Peyer's patch (tissue), 4 donors: ENCODE measurements at regions not wholly inside any gene's neighbourhood (a gene's known extent, or its start where the extent isn't known, plus 50 kb on each side); places are given as distances from the start of the nearest gene placed in this dataset.

Experiments used
- DNase-seq, 3 donors: peaks; one replicate each; pipeline ENCODE4 v3.0.0-alpha.2; 2017 to 2019
- H3K27ac ChIP-seq, 4 donors: fragments of 200-600 bp; sonication (generic); one replicate each; pipeline ENCODE4 v1.5.1; 2016 to 2019
- H3K27me3 ChIP-seq, 2 donors: fragments of 200-600 bp; sonication (generic); one replicate each; pipeline ENCODE4 v1.5.1; 2019
- H3K36me3 ChIP-seq, 3 donors: fragments of 200-600 bp; sonication (generic); one replicate each; pipeline ENCODE4 v1.5.1; 2016 to 2019
- H3K4me1 ChIP-seq, 4 donors: fragments of 200-600 bp; sonication (generic); one replicate each; pipeline ENCODE4 v1.5.1; 2016 to 2019
- H3K4me3 ChIP-seq, 4 donors: fragments of 200-600 bp; sonication (generic); 1 replicate in 3 of 4; 2 replicates in 1 of 4; pipeline ENCODE4 v1.5.1; 2016 to 2019; ENCODE audit warnings: mild to moderate bottlenecking in 1 of 4
- H3K9me3 ChIP-seq, 4 donors: fragments of 200-600 bp; sonication (generic); one replicate each; pipeline ENCODE4 v1.5.1; 2016 to 2019; ENCODE audit warnings: mild to moderate bottlenecking in 1 of 4
- CTCF ChIP-seq, 6 experiments: fragments of 450-650 bp in 4 of 6; fragments of 200-600 bp in 2 of 6; sonication (generic) in 1 of 6; IDR thresholded peaks; one replicate each; pipeline ENCODE4 v1.5.1; 2017 to 2019; ENCODE audit warnings: antibody characterized with exemption in 6 of 6, mild to moderate bottlenecking in 3 of 6, moderate library complexity in 1 of 6
- POLR2A ChIP-seq, 2 donors: fragments of 450-650 bp; IDR thresholded peaks; one replicate each; pipeline ENCODE4 v1.5.1; 2017; ENCODE audit warnings: antibody characterized with exemption in 2 of 2, mild to moderate bottlenecking in 2 of 2, moderate library complexity in 2 of 2

DNA sequence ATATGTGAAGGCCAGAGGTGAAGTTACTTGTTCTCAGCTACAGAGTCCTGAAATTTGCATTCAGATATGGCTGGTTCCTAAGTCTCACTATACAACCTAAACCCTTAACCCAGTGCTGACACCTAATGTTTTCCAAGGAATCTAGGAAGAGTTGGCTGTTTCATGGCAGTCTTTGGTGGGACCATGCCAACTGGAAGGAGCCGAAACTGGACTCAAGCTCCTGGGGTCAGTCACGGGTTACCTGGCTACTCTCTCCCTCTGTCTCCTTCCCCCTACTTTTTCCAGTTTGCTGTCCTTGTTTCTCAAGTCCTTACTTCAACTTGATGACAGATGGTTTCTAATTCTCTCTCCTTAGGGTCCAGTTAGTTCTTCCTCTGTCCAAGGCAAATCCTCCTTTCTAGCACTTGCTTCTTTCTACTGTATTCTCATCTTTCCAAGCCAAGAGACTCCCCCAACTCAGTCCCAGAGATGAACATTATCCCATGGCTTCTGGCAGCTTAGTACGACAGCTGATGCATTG is 88.6 kb upstream of the COL6A5 start:
- no peak for DNase-seq
- Histone ChIP-seq H3K4me3 (no peak overlapping the region), H3K36me3 (no peaks in the 10 kb centered on the region), H3K9me3 (no peaks in the 10 kb centered on the region), H3K4me1 (peaks cover 0 to 5% (median 0%) of the 10 kb centered on the region in 4 donors), H3K27me3 (no peaks in the 10 kb centered on the region), H3K27ac (no peak overlapping the region)
- no peak for TF ChIP-seq POLR2A (IDR thresholded peaks at IDR 0.05)
- TF ChIP-seq CTCF (IDR thresholded peaks at IDR 0.05), result no peak

DNA sequence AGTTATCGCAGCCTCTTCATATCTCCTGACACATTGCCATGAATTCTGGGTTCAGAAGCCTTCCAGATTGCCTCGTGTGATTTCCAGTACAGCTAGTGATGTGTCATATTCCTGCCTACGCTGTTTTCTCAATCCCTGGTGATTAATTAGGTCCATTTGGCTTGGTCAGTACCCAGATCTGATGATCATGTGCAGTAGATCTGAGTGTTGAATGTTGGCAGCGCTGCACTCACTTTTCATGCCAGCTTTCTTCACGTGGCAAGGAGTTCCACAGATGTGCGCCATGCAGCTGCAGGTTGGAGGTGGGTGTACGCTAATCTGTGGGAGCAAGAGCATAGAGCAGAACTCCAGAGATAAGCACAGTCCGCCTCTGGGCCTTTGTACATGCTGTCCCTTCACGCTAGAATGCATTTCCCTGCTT is 86.9 kb upstream of the COL6A5 start:
- Histone ChIP-seq H3K36me3 (no peaks in the 10 kb centered on the region), H3K4me1 (peaks cover 0 to 5% (median 0%) of the 10 kb centered on the region in 4 donors), H3K4me3 (no peak overlapping the region), H3K27ac (no peak overlapping the region), H3K9me3 (no peaks in the 10 kb centered on the region), H3K27me3 (no peaks in the 10 kb centered on the region)
- no peak for DNase-seq
- TF ChIP-seq CTCF (IDR thresholded peaks at IDR 0.05), result no peak

GRCh38 chr3:130259166-130259874 is 86.2 kb upstream of the COL6A5 start:
- H3K9me3 ChIP-seq, result no peaks in the 10 kb centered on the region
- no peak overlapping the region for H3K4me3 ChIP-seq
- H3K27ac ChIP-seq, result no peak overlapping the region
- H3K4me1 ChIP-seq, result peaks cover 0 to 5% (median 0%) of the 10 kb centered on the region in 4 donors
- DNase-seq, result no peak
- H3K27me3 ChIP-seq, result no peaks in the 10 kb centered on the region
- TF ChIP-seq POLR2A (IDR thresholded peaks at IDR 0.05), result no peak
- TF ChIP-seq CTCF (IDR thresholded peaks at IDR 0.05), result no peak
- no peaks in the 10 kb centered on the region for H3K36me3 ChIP-seq

GRCh38 chr3:130260918-130261317 is 84.6 kb upstream of the COL6A5 start:
- Histone ChIP-seq H3K36me3 (no peaks in the 10 kb centered on the region), H3K27me3 (no peaks in the 10 kb centered on the region), H3K9me3 (no peaks in the 10 kb centered on the region), H3K27ac (no peak overlapping the region), H3K4me1 (peaks cover 0 to 5% (median 0%) of the 10 kb centered on the region in 4 donors), H3K4me3 (no peak overlapping the region)
- no peak for DNase-seq
- no peak for TF ChIP-seq POLR2A (IDR thresholded peaks at IDR 0.05)
- TF ChIP-seq CTCF (IDR thresholded peaks at IDR 0.05), result no peak

DNA sequence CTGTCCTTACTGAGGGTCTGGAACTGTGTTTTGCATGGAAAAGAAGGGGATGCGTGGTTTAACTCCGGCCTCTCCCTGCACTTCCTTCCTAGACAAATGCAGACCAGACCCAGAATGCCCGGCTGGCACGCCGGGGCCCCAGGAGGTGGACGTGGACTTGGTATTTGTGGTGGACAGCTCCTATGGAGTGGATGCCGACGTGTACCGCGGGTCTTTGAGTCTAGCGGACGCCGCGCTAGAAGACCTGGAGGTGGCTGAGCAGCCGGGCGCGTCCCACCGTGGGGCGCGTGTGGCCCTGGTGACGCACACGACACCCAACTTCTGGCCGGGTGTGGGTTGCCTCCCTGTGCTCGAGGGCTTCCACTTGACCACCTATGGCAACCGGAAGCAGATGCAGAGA is 81.8 kb upstream of the COL6A5 start:
- Histone ChIP-seq H3K27me3 (no peaks in the 10 kb centered on the region), H3K9me3 (no peaks in the 10 kb centered on the region), H3K36me3 (no peaks in the 10 kb centered on the region), H3K4me1 (peaks cover 0 to 5% (median 0%) of the 10 kb centered on the region in 4 donors), H3K4me3 (no peak overlapping the region), H3K27ac (no peak overlapping the region)
- TF ChIP-seq POLR2A (IDR thresholded peaks at IDR 0.05) (no peak), CTCF (IDR thresholded peaks at IDR 0.05) (no peak)
- DNase-seq, result no peak
